ENCODE measurements at regions not wholly inside any gene's neighbourhood (a gene's known extent, or its start where the extent isn't known, plus 50 kb on each side); places are given as distances from the start of the nearest gene placed in this dataset.
"Not testable (repeated sequence)": the region's sequence is repeated elsewhere in the genome, so short reads cannot be mapped to it uniquely, and the experiment has no call there.

DNA sequence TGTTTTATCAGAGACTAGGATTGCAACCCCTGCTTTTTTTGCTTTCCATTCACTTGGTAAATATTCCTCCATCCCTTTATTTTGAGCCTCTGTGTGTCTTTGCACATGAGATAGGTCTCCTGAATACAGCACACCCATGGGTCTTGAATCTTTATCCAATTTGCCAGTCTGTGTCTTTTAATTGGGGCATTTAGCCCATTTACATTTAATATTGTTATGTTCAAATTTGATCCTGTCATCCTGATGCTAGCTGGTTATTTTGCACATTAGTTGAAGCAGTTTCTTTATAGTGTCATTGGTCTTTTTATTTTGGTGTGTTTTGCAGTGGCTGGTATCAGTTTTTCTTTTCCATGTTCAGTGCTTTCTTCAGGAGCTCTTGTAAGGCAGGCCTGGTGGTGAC is 95.1 kb upstream of the STK32A start:
- CTCF ChIA-PET: not testable (repeated sequence)

DNA sequence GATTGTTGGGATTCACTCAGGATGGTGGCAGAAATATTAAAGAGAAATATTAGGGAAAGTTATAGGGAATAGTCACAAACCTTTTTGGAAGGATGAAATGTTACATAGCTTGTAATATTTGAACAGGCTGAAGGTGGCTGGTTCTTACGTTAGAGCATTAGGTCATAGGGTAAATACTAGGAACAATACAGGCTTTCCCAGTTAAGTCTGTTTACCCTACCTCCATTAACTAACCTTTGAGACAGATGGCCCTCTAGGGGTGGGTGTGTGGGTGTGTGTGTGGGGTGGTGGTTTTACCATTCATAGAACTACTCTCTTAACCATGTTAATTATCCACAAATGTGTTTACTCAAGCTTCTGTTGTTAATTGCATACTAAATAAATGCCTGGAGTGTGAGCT is 94.3 kb upstream of the STK32A start:
- CTCF ChIA-PET: no interaction called here
- H3K4me3 Mint-ChIP-seq: no peak overlapping the region
- no peaks in the 10 kb centered on the region for H3K4me1 Mint-ChIP-seq
- no peaks in the 10 kb centered on the region for H3K27me3 Mint-ChIP-seq
- POLR2A ChIA-PET: no interaction called here
- no peak overlapping the region for H3K27ac Mint-ChIP-seq
- DNase-seq: no peak
- H3K9me3 Mint-ChIP-seq: peaks cover 12% of the 10 kb centered on the region
- H3K36me3 Mint-ChIP-seq (ENCODE audit: low read depth): no peaks in the 10 kb centered on the region

More for the DNA sequence above, 95.1 kb upstream of the STK32A start:
- H3K4me1 Mint-ChIP-seq; H3K27me3 Mint-ChIP-seq; H3K36me3 Mint-ChIP-seq (ENCODE audit: low read depth); H3K27ac Mint-ChIP-seq; H3K4me3 Mint-ChIP-seq; POLR2A ChIA-PET; DNase-seq: not testable (repeated sequence)
- peaks cover 12% of the 10 kb centered on the region for H3K9me3 Mint-ChIP-seq

DNA sequence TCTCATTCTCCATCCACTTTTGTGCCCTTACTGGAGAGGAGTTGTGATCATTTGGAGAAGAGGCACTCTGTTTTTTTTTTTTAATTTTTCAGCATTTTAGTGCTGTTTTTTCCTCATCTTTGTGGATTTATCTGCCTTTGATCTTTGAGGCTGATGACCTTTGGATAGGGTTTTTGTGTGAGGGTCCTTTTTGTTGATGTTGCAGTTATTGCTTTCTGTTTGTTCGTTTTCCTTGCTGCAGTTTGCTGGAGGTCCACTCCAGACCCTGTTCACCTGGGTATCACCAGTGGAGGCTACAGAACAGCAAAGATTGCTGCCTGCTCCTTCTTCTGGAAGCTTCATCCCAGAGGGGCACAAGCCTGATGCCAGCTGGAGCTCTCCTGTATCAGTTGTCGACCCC is 93.2 kb upstream of the STK32A start:
- DNase-seq; H3K27ac Mint-ChIP-seq; CTCF ChIA-PET; H3K27me3 Mint-ChIP-seq; H3K4me1 Mint-ChIP-seq; POLR2A ChIA-PET; H3K36me3 Mint-ChIP-seq (ENCODE audit: low read depth); H3K4me3 Mint-ChIP-seq: not testable (repeated sequence)
- H3K9me3 Mint-ChIP-seq: peaks cover 12% of the 10 kb centered on the region

DNA sequence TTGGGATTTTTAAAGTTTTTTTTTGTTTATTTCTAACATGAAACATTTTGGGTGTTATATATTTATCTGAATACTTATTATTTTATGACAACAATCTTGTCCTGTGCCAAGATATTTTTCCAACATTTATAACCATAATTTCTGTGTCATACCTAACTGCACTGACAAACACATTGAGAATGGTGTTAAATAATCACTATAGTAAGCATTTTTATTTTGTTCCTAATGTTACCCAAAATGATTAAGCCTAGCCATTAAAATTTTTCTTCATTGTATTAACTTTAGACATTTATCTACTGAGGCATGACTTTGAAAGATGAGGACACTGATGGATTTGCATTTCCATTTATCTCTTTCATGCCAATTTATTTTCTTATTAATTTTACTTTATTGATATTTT is 91.6 kb upstream of the STK32A start:
- no peak overlapping the region for H3K27ac Mint-ChIP-seq
- no peak for DNase-seq
- H3K4me1 Mint-ChIP-seq: no peaks in the 10 kb centered on the region
- ChIA-PET POLR2A (no interaction called here), CTCF (no interaction called here)
- peaks cover 6% of the 10 kb centered on the region for H3K9me3 Mint-ChIP-seq
- no peaks in the 10 kb centered on the region for H3K36me3 Mint-ChIP-seq (ENCODE audit: low read depth)
- H3K27me3 Mint-ChIP-seq: no peaks in the 10 kb centered on the region
- H3K4me3 Mint-ChIP-seq: no peak overlapping the region

DNA sequence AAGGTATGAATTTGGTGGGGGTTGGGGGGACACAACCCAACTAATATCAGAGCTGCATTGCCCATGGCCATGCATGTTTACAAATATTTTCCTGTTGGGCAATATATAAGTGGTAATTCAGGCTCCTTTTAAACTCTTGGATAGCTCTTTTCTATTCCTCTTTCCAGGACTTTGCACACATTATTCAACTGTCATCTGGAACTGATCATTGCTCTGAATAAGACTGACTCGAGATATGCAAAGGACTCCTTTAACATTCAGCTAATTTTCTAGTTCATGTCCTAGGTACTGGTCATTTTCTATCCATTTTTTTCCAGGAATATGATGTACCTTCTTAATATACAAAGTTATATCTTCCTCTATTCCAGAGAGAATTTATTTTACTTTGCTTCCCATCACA is 89.5 kb upstream of the STK32A start:
- Mint-ChIP-seq H3K36me3 (ENCODE audit: low read depth) (no peaks in the 10 kb centered on the region), H3K4me1 (no peaks in the 10 kb centered on the region)
- no peak for DNase-seq

DNA sequence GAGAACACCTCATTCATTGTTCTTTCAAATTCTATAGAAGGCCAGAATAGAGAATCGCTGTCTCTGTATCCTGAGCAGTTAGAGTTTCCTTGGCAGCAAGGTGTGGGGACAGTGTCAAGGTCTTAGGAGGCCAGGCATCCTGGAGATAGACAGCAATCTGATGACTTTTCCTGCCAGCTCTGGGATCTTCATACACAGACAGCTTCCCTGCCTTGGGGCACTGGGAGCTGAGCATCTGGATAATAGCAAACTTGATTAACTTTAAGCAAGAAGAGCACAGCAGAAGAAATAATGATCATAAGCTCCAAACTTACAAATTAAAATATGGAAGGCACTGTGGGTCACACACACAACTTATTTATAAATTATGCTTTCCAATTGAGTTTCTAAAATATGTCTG is 86.1 kb upstream of the STK32A start:
- ChIA-PET CTCF (no interaction called here), POLR2A (no interaction called here)
- no peak overlapping the region for H3K4me3 Mint-ChIP-seq
- no peaks in the 10 kb centered on the region for H3K27me3 Mint-ChIP-seq
- H3K9me3 Mint-ChIP-seq: no peaks in the 10 kb centered on the region
- H3K36me3 Mint-ChIP-seq (ENCODE audit: low read depth): no peaks in the 10 kb centered on the region
- no peaks in the 10 kb centered on the region for H3K4me1 Mint-ChIP-seq
- no peak overlapping the region for H3K27ac Mint-ChIP-seq
- DNase-seq: no peak

More for the DNA sequence above, 89.5 kb upstream of the STK32A start:
- CTCF ChIA-PET: no interaction called here
- no peaks in the 10 kb centered on the region for H3K27me3 Mint-ChIP-seq
- no peak overlapping the region for H3K27ac Mint-ChIP-seq
- H3K4me3 Mint-ChIP-seq: no peak overlapping the region
- peaks cover 2% of the 10 kb centered on the region for H3K9me3 Mint-ChIP-seq
- POLR2A ChIA-PET: no interaction called here

DNA sequence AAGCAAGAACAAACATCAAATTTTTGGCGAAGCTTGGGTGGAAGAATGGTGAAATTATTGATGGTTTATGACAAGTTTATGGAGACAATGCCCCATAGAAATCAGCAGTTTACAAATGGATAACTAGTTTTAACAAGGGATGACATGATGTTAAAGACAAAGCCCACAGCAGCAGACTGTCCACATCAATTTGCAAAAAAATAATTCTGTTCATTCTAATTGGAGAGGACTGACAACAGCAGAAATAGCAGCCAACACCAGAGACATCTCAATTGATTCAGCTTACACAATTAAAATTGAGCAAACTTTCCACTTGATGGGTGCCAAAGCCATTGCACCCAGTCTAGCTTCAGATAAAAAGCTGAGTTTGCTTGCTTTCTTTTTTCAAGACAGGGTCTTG is 82.7 kb upstream of the STK32A start:
- POLR2A ChIA-PET: no interaction called here
- DNase-seq: no peak
- Mint-ChIP-seq H3K9me3 (no peaks in the 10 kb centered on the region), H3K27ac (no peak overlapping the region), H3K4me1 (no peaks in the 10 kb centered on the region), H3K4me3 (no peak overlapping the region), H3K36me3 (ENCODE audit: low read depth) (no peaks in the 10 kb centered on the region), H3K27me3 (no peaks in the 10 kb centered on the region)
- CTCF ChIA-PET: no interaction called here

DNA sequence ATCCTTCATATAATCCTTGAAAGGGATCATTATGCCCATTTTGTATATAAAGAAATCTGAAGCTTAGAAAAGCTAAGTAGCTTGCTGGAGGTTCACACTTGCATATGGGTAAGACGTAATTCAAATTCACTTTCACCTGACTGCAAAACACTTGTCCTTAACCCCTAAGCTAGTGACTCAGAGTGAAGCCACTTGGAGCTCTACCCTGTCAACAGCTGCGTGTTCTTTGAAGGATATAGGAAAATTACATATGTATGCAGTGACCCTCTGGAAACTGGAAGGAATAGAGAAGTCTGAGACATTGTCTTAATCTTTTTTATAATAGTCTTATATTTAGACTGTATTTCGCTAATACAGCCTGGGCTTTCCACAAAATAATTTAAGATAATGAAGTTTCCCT is 80.0 kb upstream of the STK32A start:
- Mint-ChIP-seq H3K9me3 (no peaks in the 10 kb centered on the region), H3K27ac (no peak overlapping the region), H3K36me3 (ENCODE audit: low read depth) (no peaks in the 10 kb centered on the region), H3K4me3 (no peak overlapping the region), H3K4me1 (no peaks in the 10 kb centered on the region), H3K27me3 (no peaks in the 10 kb centered on the region)
- ChIA-PET CTCF (no interaction called here), POLR2A (no interaction called here)
- no peak for DNase-seq

DNA sequence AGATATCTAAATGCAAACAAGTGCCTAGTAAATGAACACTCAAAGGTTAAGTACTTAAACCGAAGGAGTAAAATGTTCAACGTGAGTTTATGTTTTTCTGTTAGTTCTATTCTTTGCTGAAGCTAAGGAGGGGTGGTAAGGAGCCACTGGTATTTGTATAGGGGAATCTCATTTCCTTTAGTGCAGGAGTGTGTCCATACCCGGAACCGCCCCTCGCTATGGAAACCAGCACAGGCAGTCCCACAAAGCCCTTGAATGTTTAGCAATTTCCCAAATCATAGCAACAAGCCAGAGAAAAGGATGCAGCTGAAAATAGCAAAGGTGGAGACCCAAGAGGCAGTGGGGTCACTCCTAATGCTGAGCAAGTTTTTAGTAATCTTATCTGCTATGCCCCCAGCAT is 78.8 kb upstream of the STK32A start:
- Mint-ChIP-seq H3K4me1 (no peaks in the 10 kb centered on the region), H3K36me3 (ENCODE audit: low read depth) (no peaks in the 10 kb centered on the region), H3K27ac (no peak overlapping the region), H3K9me3 (no peaks in the 10 kb centered on the region), H3K4me3 (no peak overlapping the region), H3K27me3 (no peaks in the 10 kb centered on the region)
- CTCF ChIA-PET: no interaction called here
- no peak for DNase-seq
- POLR2A ChIA-PET: no interaction called here

DNA sequence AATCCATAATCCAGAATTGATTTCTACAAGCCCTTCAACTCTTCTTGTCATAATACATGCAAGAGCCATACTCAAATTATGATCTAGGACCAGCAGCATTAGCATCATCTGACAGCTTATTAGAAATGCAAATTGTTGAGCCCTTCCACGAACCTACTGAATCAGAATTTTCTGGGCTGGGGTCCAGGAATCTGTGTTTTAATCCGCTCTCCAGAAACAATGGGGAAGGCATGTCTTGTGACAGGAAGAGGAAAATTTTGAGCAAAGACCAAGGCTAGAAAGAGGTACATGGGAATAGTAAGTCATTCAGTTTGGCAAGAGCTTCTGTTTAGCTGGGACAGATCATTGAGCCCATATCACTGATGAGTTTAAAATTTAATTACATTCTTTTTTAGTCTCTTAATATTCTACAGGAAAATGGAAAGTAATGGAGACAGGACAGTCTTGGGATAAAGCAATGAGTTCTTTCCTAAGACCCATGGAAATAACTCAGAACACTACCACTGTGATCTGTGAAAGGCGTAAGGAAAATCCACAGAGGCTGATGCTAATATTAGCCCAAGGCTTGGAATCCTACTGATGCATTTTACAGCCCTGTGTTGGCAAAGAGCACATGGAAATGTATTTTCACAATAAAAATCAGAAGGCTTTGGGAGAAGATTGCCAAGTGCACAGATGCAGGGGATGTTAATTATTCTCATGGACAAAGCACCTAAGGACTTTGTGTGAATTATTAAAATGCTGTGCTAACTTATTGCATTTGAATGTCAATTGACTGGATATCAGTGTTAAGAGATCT is 73.7 kb upstream of the STK32A start:
- no peaks in the 10 kb centered on the region for H3K4me1 Mint-ChIP-seq
- no peaks in the 10 kb centered on the region for H3K9me3 Mint-ChIP-seq
- no peak overlapping the region for H3K27ac Mint-ChIP-seq
- H3K27me3 Mint-ChIP-seq: no peaks in the 10 kb centered on the region
- DNase-seq: no peak
- H3K4me3 Mint-ChIP-seq: no peak overlapping the region
- ChIA-PET POLR2A (no interaction called here), CTCF (no interaction called here)
- H3K36me3 Mint-ChIP-seq (ENCODE audit: low read depth): no peaks in the 10 kb centered on the region

DNA sequence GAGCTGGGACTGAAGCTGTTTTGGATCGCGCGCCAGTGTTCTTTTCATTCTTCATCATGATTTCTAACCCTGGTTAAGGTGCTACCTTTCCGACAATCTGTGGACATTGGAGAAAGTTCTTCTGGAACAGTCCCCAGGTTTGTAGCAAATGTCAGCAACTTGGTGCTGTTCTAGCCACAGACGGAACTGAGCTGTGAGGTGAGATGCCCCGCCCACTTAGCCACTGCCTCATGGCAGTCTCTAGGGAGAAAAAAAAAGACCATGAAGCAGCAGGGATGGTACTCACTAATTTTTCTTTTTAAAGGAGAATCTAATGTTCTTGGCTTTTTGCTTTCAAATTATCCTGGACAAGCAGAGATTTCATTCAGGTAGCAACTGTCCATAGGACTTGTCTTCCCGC is 72.1 kb upstream of the STK32A start:
- no peak overlapping the region for H3K4me3 Mint-ChIP-seq

DNA sequence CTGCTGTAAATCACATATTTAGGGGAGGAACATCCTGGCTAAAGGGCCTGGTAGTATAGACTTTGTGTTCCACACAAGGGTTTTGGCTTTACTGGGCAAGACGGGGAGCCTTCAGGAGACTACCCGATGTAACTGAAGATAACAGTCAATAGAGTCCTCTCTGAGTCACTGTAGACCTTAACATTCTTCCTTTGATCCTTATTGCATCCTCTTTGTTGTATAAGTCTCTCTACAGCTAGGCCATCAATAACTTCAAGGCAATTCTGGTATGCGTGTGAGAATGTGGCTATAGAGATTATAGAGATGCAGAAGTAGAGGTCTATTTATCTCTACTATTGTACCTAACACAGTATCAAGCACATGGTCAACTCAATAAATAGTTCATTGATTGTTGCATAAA is 67.3 kb upstream of the STK32A start:
- DNase-seq: no peak
- Mint-ChIP-seq H3K4me3 (no peak overlapping the region), H3K27me3 (no peaks in the 10 kb centered on the region), H3K27ac (no peak overlapping the region), H3K4me1 (peaks cover 3% of the 10 kb centered on the region), H3K9me3 (no peaks in the 10 kb centered on the region), H3K36me3 (ENCODE audit: low read depth) (no peaks in the 10 kb centered on the region)
- ChIA-PET POLR2A (no interaction called here), CTCF (no interaction called here)

More for the DNA sequence above, 72.1 kb upstream of the STK32A start:
- Mint-ChIP-seq H3K27me3 (no peaks in the 10 kb centered on the region), H3K9me3 (no peaks in the 10 kb centered on the region), H3K4me1 (no peaks in the 10 kb centered on the region), H3K36me3 (ENCODE audit: low read depth) (no peaks in the 10 kb centered on the region), H3K27ac (no peak overlapping the region)
- CTCF ChIA-PET: no interaction called here
- POLR2A ChIA-PET: no interaction called here
- DNase-seq: no peak

DNA sequence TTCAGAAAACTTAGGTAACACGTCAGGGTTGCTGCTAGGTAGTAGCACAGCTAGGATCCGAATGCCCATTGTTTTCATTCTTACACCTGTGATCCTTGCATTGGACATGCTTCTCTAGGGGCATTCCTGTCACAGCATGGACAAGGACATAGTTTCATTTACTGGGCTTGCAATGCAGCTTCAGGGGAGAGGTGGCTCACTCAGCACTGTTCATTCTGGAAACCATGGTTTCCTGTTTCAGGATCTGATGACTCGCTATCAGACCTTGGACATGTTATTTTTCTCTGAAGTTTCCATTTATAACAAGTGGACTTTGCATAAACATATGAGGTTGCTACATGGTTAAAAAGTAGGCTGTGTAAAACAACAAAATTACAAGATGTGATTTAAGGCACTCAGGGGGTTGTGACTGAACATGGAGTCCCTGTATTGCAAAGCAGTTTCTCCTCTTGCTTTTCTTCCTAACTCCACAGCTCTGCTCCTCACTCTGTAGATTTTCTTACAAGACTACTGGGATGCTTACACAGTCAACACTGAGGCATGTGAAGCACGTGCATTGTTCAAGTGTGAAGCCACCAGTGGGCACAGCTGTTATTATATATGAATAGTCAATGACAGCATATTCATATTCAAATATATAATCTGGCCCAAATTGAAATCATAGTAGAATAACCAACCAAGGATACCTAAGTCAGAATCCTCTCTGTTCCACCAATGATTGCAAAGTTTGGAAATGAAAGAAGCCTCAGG is 66.1 kb upstream of the STK32A start:
- Mint-ChIP-seq H3K27me3 (no peaks in the 10 kb centered on the region), H3K4me1 (peaks cover 3% of the 10 kb centered on the region), H3K4me3 (no peak overlapping the region), H3K9me3 (no peaks in the 10 kb centered on the region), H3K36me3 (ENCODE audit: low read depth) (no peaks in the 10 kb centered on the region), H3K27ac (no peak overlapping the region)
- DNase-seq: no peak
- POLR2A ChIA-PET: no interaction called here
- CTCF ChIA-PET: no interaction called here

DNA sequence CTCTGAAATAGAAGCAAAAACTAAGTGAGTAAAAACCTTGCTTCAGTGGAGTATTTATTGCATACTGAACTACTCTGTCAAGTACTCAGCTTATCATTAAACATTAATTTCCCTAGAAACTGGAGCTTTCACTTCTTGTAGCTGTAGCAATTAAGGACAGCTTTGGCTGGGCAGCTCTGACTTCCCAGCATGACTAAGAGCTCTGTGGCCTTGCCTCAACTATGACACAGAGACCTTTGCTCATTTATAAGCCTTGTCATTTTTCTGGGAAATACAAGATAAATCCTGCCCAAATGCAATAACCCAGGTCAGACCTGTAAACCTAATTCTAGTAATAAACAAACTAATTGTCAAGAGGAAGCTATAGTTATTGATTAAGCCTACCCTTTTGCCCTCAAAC is 65.4 kb upstream of the STK32A start:
- Mint-ChIP-seq H3K27me3 (no peaks in the 10 kb centered on the region), H3K9me3 (no peaks in the 10 kb centered on the region), H3K36me3 (ENCODE audit: low read depth) (no peaks in the 10 kb centered on the region), H3K4me1 (peaks cover 3% of the 10 kb centered on the region), H3K4me3 (no peak overlapping the region), H3K27ac (no peak overlapping the region)
- no peak for DNase-seq
- ChIA-PET CTCF (no interaction called here), POLR2A (no interaction called here)

All from activated CD4-positive, alpha-beta T cell treated with anti-CD3 and anti-CD28 coated beads, Interleukin-2, amount 10 ng/mL, durations not matched to agents 7 days and 5 days (primary cell).